GM19438 (cell line): ENCODE measurements at regions not wholly inside any gene's neighbourhood (a gene's known extent, or its start where the extent isn't known, plus 50 kb on each side); places are given as distances from the start of the nearest gene placed in this dataset.
"Not testable (repeated sequence)": the region's sequence is repeated elsewhere in the genome, so short reads cannot be mapped to it uniquely, and the experiment has no call there.

ENCODE experiments used
- ATAC-seq: cut with Tn5 transposase; IDR thresholded peaks from one replicate; pipeline ENCODE4 v1.9.1; 2021; ENCODE audit warnings: low read depth; ENCODE audit not compliant: unreplicated experiment

DNA sequence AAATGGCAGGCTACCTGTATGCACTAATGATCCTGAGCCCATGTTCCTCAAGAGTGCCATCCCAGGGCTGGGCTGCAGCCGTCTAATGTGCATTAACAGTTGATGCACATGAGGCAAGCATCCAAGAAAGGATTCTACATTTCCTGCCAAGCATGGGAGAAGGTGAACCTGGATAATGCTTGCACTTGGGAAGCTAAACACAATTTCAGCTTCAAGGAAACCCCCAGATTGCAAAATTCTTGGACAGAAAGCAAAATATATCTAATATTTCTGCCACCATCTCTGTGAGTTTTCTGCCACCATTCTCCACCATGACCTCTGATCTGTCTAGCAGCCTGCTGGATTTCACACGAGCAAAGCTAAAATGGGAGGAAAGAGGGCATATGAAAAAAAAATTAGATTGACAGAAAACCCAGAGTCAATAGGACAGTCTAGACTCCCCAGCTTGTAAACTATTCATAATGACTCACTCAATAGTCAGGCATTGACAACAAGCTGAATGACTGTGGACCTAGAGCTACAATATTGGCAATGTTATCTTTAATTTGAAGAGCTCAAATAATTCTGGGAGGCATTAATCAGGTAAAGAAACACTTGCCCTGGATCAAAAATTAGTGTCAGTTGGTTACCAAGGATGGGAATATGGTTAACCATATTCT is 91.9 kb upstream of the BCL2L14 start:
- ATAC-seq, result no peak

DNA sequence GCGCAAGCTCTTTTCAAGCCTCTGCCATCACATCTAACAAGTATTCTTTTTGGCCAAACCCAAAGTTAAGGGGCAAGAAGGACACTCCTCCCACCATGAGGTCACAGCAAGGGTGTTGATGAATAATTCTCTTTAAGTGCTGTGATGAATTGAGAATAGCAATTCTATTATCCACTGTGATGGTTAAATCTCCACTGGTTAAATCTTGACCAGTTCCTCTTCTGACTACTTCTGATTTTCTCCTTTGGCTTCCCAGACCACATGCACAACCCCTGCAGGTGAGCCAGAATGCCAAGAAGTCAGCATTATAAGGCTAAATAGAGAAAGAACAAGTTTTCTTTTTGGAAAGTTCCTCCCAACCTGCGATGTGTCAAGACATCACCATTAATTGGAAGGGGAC is 90.6 kb upstream of the BCL2L14 start:
- no peak for ATAC-seq

DNA sequence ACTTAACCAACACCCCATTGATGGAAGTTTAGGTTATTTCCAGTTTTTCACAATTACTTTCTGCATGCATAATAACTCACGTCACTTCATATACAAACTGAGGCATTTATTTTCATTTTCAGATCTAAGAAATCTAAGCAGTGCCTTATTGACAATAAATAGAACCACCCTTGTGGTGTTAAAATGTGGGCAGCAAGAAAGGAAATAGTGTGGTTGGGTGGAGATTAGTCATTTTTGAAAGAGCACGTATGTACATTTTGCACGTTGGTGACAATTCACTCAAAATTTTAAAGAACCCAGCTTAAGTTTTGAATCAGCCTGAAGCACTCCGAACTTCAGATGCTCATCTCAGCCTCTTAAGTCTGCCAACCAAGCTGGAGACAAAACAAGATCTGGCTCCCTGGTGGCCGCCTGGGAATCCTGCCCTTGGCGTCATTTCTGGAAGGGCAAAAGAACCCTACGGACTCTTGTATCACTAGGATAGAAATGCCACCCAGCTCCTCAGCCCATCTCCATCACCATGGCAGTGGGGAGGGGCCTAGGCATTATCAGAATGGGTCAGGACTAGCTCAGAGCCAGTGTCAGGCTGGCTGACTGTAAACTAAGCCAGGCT is 89.5 kb upstream of the BCL2L14 start:
- ATAC-seq, result peak; percentile 74

DNA sequence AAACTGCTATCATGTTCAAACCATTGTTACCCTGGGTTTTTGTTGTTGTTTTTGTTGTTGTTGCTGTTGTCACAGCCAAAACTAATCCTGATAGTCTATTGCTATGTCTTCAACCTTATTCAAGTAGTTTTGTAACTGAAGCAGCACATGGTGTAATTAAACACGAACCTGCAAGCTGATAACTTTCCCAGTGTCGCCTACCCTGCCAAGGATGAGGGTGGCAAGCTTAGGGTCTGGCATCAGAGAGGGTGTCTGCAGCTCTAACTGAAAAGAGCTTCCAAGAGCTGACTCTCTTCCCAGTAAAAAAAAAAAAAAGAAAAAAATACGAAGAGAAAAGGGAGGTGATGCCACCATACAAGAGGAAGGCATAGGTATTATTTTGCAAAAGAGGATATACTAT is 86.3 kb upstream of the BCL2L14 start:
- no peak for ATAC-seq

DNA sequence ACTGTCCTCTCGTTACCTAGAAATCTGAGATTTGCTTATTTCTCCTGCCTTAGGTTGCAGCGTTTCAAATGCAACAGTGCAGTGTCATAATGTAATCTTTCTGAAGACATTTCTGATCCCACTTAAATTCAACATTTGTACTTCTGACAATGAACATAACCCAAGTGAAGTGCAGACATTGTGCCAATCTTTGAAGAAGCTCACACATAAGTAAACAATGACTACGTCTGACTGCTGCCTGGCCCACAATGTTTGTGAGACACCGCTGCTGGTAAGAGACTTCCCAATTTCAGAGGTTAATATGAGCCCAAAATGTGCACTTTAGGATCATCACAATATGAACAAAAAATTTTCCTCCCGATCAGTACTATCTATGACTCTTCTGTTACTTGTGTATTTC is 84.6 kb upstream of the BCL2L14 start:
- no peak for ATAC-seq

DNA sequence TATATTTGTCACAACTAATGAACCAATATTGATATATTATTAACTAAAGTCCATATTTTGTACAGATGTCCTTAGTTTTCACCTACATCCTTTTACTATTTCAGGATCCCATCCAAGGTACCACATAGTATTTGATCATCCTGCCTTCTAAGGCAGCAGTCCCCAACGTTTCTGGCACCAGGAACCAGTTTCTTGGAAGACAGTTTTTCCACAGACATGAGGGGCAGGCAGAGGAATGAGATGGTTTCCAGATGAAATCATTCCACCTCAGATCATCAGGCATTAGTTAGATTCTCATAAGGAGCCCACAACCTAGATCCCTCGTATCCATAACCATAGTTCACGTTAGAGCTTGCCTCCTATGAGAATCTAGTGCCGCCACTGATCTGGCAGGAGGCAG is 82.8 kb upstream of the BCL2L14 start:
- ATAC-seq, result no peak

DNA sequence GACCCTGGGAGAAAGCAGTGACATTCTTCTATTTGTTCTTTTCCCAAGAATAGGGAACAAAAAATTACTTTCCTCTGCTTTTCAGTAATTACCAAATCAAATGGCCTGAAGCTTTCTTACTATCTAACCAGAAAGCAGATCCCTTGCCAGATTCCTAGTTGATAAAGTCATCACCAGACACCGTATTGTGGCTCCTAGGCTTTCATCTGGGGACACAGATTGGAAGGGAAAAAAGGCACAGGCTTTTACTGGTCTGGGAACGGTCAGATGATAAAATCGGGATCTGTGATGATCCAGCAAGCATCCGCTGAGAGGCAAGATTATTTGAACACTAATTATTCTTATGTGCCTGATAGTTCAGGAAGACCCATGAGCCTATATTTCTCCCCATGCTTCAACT is 79.1 kb upstream of the BCL2L14 start:
- ATAC-seq, result no peak

DNA sequence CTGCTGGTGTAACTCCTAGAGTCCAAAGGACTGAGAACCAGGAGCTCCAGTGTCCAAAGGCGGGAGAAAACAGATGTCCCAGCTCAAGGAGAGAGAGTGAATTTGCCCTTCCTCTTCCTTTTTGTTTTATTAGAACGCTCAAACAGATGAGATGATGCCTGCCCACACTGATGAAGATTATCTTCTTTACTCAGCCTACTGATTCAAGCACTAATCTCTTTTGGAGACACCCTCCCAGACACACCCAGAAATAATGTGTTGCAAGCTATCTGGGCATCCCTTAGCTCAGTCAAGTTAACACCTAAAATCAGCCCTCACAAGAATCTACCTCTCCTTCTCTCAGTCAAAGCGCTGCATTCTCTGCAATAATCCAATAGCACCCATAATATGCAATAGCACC is 78.2 kb upstream of the BCL2L14 start:
- ATAC-seq, result no peak

DNA sequence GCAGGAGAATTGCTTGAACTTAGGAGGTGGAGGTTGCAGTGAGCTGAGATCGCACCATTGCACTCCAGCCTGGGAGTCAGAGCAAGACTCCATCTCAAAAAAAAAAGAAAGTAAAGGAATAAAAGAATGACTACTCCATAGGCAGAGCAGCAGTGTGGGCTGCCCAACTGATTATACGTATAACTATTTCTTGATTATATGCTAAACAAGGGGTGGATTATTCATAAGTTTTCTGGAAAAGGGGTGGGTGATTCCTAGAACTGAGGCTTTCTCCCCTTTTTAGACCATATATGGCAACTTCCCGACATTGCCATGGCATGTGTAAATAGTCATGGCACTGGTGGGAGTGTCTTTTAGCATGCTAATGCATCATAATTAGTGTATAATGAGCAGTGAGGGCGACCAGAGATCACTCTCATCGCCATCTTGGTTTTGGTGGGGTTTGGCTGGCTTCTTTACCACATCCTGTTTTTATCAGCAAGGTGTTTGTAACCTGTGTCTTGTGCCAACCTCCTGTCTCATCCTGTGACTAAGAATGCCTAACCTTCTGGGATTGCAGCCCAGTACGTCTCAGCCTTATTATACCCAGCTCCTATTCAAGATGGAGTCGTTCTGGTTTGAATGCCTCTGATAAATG is 72.3 kb upstream of the BCL2L14 start:
- ATAC-seq, result not testable (repeated sequence)

DNA sequence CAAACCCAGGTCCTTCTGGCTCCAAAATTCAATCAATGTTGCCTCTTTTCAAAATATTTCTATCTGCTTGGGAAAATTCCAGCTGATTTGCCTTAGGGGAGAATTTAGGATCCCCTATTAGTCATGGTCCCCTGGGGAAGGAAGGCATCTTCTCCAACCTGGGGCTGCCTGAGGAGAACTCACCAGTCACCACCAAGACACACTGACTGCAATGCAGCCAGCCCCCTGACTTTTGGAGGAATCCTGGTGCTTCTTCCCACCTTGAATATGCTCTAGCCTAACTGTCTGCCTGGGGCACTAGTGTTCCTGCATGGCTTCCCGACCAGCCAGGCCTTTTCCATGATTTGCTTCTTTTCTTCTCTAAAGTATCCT is 71.8 kb upstream of the BCL2L14 start:
- ATAC-seq, result no peak

DNA sequence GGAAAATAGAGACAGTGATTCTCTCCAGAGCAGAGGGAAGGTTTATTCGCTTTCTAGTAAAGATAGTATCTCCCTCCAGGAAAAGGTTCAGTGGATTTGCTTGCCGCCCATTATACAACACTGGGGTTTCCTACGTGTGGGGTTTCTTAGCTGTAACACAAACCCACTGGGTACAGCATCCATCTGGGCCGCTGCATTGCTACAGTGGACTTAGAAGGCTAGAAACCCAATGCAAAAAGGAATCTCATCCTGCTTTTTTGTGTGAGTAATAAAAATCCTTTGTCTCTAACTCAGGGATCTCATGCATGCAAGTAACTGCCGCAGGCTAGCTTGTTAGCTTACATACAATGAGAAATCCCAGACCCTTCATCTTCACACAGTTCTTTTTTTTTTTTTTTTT is 67.1 kb upstream of the BCL2L14 start:
- no peak for ATAC-seq

DNA sequence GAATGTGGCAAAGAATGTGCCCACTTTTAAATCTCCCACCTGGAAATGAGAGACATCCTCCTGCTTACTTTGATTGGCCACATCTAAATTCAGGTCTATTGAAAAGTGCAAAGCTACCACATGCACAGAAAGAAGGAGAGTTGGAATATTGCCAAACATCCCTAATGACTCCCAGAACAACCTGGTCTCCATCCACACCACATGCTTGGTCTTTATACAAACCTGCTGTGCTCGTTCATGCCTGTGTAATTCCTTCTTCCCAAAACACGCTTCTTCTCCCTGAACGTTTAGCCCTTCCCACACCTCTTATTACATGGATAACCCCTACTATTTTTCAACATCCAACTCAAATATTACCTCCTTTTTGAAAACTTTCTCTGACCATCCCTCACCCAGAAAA is 66.2 kb upstream of the BCL2L14 start:
- ATAC-seq, result no peak

DNA sequence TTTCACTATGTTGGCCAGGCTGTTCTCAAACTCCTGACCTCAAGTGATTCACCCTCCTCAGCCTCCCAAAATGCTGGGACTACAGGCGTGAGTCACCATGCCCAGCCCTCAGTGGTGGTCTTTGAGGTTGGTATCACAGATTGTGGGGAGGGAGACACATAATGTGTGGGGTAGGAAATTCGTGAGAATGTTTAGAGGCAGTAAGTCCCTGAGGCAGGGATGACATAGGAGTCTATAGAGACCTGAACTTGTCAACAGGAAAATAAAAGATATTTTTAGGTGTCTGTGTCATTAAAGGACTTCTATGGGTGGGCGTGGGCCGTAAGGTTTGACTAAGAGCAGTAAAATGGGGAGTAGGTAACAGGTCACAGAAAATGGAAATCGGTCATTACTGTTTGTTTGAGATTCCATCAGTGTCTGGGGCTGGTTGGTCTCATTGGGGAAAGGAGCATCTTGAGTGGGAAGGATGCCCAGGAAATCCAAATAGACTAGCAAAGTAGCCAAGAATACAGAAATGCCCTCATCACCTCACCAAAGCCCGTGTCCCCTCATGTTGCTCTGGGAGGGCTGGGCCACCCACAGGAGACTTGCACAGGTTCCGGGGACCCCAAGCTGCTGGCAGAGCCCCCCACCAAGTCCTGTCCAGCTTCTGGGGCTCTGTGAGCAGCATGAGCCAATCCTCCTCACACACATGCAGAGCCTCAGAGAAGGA is 63.6 kb upstream of the BCL2L14 start:
- ATAC-seq, result no peak

DNA sequence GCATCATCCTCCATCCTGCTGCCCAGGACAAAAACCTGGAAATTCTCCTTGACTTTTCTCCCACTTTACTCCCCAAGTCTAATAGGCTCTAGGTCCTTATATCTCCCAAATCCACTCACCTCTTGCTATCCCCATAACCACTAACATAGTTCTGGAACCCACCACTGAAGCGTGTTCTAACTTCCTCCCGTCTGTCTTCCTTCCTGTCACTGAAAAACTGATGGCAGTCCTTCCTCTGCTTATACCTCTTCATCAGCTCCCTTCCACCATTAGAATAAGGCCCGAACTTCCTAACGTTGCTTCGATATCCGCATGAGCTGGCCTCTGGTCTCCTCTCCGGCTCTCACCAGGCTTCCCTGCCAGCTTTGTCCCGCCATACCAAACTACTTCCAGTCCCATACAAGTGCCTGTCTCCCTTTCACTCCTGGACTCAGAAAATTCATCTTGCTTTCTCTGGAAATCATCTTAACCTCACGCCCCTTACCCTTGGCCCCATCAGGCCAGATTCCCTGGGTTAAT is 63.0 kb upstream of the BCL2L14 start:
- ATAC-seq, result no peak

DNA sequence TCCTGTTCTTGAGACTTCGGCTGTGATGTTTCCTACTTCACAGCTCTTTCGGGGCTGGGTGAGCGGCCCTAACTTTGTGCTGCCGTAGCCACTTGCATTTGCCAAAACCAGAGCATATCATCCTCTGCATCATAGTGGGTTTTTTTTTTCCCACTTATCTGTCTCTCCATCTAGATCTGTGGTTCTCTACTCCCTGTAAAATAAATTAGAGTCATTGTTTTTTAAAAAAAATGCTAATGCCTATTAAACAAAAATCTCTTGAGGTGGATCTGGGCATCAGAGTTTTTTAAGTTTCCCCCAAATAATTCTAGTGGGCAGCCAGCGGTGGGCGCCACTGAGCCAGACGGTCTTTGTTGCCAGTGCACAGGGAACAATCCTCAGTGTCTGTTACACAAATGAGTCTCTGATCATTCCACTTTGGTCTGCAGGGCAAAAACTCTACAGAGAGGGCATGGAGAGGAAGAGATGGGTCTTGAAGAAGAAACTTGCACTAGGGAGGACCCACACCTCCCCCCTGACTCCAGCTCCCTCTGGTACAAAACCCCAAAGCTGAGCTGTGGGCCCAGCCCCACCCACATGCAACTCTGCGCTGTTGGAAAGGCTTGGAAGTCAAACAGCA is 62.4 kb upstream of the BCL2L14 start:
- ATAC-seq, result no peak

DNA sequence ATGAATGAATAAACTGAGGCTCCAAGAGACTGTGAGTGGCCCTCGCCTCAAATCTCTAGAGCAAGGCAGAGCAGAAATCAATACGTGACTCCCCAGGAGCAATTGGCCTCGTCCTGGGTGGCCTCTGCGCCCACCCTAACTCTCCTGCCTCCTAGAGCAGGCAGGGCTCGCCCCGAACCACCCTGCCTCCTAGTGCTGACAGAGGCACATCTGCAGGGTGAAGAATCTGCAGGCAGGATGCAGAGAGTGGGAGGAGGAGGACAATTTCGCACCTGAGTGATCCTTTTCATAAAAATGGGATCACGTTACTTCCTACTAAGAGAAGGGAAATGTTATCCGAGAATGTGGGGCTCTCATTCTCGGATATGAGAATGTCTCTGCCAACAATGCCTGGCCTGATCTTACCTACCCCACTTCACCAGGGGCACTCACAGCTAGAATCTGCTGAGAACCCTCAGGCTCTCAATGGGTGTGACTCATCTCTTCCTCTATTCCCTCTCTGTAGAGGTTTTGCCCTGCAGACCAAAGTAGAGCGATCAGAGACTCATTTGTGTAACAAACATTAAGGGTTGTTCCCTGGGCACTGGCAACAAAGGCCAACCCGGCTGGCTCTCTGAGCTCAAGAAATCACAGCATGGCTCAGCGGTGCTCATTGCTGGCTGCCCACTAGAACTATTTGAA is 61.7 kb upstream of the BCL2L14 start:
- peak; percentile 33 for ATAC-seq

DNA sequence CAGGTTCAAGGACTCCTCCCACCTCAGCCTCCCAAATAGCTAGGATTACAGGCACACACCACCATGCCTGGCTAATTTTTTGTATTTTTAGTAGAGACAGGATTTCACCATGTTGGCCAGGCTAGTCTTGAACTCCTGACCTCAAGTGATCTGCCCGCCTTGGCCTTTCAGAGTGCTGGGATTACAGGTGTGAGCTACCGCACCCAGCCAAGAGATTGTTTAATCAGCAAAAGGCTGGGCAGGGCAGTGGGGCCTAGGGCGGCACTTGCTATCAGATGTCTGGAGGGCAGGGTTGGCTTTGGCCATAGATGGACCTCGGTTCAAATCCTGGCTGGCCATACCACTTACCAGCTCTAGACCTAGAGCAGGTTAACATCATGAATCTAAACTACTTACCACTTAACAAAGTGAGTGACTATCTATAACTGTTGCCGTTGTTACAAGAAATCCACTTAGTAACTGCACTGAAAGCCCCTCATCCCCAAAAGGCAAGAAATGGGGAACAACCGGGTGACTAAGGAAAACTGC is 60.9 kb upstream of the BCL2L14 start:
- ATAC-seq, result peak; percentile 8

DNA sequence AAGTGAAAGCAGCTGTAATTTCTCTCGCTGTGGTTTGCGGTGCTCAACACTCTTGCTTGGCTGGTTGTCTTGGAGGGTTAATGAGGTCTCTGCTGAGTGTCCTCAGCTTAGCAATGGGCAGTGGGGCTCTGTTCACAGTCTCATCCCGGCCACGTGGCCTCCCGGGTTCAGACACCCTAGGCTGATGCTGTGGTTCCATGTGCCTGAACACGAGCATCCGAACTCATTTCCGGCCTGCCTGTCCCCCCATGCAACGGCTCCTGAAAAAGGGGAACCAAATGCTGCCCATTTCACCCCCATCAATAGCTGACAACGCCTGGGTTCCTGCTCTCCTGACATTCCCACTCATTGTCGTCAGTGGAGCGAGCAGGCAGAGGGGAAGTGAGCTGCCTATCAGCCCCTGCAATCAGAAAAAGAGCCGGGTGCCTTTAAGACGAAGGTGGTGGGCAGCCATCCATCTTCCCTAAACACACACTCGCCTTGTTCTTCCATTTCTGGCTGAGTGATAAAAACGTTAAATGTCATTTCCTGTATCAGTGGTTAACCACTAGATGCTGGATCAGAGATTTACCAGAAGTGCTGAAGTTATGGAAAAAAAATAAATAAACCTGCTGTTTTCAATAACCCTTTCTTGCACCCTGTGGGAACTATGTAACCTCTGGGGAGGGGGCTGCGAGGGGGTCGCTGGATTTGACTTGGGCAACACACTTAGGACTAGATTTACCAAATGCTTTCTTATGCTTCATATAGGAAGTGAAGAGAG is 60.3 kb upstream of the BCL2L14 start:
- ATAC-seq, result peak; percentile 57

DNA sequence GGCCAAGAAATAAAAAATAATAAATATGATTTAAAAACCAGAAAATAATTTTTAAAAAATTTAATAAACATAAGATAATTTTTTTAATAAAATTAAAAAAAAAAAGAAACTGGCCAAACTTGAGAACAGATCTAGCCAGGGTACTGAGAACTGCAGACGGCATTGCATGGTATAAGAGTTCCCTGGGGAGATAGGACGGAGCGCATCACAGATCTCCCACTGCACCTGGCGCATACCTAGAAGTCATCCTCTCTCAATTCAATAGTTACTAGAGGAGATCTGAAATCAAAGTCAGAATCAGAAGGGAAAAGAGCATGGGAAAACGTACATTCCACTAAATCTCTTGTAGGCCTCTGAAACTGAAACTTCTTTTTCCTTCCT is 58.9 kb upstream of the BCL2L14 start:
- no peak for ATAC-seq
